ENCODE measurements at regions not wholly inside any gene's neighbourhood (a gene's known extent, or its start where the extent isn't known, plus 50 kb on each side); places are given as distances from the start of the nearest gene placed in this dataset.
"Not testable (repeated sequence)": the region's sequence is repeated elsewhere in the genome, so short reads cannot be mapped to it uniquely, and the experiment has no call there.

DNA sequence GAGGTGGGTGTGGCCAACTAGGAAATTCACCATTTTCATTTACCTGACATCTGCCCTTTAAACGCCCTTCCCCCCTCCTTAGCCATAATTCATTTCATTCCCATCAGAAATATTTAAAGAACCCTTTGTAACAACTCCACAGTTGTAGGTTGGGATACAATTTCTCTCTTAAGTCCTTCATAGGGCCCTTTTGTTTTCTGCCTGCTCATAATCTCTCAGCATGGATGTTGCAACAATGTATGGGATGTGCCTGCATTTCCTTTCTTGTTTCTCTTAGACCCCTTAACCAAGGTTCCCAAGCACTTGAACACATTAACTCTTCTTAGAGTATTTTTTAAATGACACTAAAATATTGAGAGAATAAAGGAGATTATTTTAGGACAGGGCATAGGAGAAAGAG is 51.7 kb upstream of the MYO10 start:
- no peak for DNase-seq

DNA sequence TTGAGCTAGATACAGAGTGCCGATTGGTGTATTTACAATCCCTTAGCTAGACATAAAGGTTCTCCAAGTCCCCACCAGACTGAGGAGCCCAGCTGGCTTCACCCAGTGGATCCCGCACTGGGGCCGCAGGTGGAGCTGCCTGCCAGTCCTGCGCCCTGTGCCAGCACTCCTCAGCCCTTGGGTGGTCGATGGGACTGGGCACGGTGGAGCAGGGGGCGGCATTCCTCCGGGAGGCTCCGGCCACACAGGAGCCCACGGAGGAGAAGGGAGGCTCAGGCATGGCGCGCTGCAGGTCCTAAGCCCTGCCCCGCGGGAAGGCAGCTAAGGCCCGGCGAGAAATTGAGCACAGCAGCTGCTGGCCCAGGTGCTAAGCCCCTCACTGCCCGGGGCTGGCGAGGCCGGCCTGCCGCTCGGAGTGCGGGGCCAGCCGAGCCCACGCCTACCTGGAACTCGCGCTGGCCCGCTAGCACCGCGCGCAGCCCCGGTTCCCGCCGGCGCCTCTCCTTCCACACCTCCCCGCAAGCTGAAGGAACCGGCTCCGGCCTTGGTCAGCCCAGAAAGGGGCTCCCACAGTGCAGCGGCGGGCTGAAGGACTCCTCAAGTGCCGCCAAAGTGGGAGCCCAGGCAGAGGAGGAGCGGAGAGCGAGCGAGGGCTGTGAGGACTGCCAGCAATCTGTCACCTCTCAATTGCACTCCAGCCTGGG is 54.9 kb upstream of the MYO10 start:
- not testable (repeated sequence) for DNase-seq

DNA sequence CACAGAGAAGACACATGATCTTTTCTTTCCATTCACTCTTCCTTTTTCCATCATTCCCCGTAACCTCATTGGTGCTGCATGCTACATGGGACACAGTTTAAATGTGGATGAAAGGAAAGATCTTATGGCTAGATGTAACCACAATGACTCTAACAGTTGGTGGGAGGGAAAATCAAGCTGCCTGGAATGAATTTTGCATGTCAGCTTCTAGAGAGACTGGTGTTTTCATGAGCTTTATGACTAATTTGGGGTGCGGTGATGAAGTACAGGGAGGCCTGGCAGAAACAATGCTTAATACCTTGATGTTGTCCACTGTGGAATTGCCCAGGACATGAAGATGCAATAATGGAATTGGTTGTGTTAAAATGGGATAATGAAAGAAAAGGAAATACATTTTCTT is 55.9 kb upstream of the MYO10 start:
- no peak for DNase-seq

DNA sequence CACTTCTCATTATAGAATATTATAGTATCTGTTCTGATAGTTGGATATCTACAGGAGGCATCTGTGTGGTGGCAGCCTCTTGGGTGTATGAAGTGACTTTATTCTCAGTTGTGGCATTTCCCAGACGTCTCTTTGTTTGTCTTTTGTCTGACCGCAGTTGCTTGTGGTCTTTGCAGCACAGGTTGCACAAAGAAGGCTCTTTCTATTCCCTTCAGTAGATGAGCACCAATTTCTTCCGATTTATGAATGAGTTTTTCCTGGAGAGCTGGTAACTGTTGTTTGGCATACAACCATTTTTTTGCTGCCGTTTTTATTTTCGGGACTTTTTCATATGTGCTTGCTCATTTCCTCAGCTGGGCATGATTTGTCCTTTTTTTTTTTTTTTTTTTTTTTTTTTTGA is 56.4 kb upstream of the MYO10 start:
- DNase-seq: no peak

DNA sequence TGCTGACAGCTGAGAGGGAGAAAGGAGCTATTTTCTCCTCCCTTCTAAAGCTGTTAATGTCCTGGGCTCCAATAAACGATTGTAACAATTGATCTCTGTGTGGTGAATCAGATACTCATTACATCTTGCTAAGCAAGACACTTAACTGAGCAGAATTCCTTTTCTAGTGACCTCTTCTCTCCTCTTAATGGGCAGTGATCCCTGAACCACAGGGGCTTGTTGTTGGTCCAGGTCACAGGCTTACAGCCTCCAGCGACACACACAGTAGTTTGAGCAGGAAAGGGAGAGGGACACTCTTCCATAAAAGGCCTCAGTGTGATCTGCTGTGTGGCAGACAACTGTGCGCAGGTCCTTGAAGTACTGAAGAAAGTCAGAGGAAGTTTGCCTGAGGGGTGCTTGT is 58.5 kb upstream of the MYO10 start:
- no peak for DNase-seq

DNA sequence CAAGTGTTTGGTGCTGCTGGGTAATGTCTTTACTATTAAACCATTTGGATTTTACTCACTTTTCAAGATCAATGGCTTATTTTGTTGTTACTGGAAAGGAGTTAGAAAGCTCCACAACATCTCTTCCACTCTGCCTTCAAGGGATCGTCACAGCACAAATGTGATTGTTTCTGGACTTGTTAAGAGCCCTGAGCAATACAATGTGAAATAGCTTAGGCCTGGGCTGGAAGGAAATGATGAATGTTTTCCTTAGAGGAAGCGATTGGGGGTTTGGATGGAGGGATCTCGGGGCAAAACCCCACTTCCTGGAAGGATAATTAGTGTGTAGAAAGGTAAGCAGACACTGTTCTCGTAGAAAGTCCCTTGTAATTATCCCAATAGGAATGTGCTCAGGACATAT is 59.3 kb upstream of the MYO10 start:
- DNase-seq: no peak

DNA sequence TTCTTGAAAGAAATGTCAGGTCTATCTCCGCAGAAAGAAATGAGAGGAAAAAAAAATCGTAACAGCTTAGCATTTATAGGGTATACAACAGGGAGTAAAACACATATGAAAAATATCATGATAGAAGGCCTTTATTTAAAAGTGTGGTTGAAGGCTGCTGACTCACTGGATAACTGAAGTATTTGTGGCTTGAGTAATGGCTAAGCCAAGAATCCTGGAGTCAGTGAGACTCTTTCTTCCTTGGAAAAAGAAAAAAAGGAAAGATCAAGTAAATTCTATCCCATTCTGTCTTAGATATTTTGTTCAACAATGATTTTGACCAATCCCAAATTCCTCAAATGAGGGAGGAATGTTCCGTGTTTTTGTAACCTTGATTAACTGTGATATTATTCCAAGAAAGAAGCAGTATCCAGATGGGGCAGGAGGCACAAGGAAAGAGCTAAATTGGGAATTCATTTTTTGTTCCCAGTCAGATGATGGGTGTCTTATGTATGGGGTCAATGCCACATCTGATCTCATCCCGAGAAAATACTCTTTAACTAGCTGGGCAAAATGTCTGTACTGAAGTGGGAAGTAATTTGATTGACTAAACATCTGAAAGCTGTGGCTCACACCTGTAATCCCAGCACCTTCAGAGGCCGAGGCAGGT is 64.3 kb upstream of the MYO10 start:
- peak; percentile 76 to 92 for DNase-seq

DNA sequence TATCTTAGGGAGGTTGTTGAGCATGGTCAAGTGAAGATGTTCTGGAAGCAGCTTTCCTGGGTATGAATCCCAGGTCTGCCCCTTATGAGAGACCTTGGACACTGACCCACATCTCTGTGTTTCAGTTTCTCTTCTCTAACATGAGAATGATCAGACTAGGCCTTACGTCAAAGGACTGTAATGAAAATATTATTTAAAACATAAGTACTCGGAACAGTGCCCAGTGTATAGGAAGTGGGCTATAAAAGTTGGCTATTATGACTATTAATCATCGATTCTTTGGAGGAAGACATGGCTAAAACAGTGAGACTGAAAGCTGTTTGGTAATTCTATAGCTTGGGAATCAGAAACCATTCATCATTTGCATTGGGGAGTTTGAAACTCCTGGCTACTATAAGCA is 65.3 kb upstream of the MYO10 start:
- DNase-seq: no peak

DNA sequence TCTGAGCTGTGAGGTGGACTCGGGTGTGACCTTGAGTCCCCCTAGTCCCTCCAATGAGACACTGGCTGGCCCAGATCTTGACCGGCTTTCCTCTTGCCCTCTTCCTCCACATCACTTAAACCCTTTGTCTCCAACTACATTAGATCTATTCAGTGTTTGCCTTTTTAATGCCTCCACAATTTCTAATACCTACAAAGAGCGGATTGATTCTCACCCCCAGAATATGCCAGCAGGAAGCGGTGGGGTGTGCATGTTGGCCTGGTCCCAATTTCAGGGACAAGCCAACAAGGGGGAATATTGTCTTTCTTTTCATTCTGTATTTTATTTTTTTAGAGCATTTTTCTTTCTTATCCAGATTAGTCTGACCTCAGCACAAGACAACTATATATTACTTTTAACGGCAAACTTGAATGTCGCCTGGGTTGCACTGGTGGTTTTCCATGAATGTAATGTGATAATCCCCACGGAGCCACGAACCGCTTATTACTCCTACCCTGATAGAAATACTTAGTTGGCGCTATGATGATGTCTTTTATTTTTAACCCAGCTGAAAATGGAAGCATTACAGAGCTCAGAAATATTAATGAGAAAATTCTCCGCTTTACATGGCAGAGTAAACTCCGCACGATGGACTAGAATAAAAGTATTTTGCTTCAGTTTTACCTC is 68.5 kb upstream of the MYO10 start:
- DNase-seq: no peak

DNA sequence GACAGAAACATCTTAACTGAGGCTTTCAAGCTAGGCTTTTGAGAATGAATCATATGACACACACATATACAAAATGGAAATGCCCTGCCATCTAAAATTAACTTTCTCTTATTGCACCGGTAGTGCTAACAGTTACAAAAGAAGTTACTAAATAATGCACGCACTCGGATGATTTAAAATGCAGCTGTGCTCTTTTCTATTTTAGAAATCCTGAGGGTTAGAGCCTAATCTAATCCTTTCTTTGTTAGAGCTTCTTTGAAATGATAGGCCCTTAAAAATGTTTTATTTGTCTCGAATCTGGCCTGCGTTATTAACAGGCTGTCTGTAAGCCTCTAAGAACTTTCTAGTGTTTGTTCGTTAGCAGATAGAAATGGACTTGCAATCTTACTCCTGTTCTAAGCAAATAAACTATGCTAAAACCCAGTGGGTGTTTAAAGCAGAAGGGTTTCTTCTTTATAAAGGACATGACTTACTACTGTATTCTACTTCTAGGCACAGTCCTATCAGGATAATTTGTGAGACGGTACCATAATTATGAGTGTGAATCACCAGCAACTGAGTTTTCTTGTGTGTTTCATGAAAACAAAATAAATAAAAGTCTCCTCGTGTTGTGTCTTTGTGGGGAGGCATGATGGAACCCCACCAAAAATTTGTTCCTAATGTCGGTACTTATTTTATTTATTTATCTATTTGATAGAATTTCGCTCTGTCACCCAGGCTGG is 69.2 kb upstream of the MYO10 start:
- no peak for DNase-seq

DNA sequence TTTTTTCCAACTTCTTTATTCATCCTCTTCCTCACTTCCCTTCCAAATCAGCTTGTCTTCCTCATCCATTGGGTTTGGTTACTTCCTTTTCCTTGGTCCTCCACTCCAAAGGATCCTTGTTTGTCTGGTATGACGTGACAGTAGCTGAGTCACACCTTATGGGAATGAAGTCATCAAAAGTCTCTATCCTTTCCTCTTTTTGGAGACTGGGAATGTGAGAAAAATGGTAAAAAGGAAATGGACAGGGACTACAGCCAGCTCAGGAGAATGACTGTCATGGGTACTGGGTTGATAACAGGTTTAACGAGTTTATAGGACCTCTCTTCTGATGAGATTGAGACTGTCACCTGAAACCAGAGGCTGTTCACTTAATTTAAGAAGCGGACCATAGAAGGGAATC is 76.2 kb upstream of the MYO10 start:
- peak in 1 of 2 experiments; percentile 18 for DNase-seq

DNA sequence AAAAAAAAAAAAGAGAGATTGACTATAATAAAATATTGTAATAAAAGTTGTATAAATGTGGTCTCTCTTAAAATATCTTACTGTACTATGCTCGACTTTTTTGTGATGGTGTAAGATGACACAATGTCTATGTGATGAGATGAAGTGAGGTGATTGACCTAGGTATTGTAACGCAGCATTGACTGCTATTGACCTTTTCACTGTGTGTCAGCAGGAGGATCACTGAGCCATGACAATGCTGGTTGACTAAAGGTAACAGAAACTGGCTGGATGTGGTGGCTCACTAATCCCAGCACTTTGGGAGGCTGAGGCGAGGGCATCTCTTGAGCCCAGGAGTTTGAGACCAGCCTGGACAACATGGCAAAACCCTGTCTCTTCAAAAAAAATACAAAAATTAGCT is 78.6 kb upstream of the MYO10 start:
- DNase-seq: no peak

DNA sequence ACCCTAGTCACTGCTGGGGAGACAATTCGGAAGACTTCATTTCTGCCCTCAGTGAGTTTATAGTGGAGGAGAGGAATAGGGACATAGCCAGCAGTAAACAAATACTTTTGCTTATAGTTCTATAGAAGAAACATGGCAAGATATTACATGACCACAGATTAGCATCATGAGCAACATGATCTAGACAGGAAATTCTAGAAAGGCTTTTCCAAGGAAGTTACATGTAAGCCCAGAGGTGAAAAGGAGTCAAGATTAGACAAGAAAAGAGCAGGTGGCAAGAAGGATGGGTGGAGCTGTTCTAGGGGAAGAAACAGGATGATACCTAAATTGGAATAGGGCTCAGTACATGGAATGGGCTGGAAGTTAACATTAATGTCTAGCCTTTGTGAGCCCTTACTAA is 82.8 kb upstream of the MYO10 start:
- DNase-seq: no peak

DNA sequence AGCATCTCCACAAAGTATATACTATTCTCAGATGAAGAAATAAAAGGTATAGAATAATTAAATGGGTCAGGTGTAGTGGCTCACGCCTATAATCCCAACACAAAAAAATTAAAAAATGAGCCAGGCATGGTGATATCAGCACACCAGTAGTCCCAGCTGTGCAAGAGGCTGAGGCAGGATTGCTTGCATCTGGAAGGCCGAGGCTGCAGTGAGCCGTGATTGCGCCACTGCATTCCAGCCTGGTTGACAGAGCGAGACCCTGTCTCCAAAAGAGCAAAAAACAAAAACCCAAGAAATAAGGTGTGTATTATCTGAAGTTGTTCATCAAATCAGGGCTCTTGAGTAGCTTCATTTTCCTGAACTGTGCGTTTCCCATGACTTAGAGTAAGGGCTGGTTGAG is 83.2 kb upstream of the MYO10 start:
- DNase-seq: no peak

DNA sequence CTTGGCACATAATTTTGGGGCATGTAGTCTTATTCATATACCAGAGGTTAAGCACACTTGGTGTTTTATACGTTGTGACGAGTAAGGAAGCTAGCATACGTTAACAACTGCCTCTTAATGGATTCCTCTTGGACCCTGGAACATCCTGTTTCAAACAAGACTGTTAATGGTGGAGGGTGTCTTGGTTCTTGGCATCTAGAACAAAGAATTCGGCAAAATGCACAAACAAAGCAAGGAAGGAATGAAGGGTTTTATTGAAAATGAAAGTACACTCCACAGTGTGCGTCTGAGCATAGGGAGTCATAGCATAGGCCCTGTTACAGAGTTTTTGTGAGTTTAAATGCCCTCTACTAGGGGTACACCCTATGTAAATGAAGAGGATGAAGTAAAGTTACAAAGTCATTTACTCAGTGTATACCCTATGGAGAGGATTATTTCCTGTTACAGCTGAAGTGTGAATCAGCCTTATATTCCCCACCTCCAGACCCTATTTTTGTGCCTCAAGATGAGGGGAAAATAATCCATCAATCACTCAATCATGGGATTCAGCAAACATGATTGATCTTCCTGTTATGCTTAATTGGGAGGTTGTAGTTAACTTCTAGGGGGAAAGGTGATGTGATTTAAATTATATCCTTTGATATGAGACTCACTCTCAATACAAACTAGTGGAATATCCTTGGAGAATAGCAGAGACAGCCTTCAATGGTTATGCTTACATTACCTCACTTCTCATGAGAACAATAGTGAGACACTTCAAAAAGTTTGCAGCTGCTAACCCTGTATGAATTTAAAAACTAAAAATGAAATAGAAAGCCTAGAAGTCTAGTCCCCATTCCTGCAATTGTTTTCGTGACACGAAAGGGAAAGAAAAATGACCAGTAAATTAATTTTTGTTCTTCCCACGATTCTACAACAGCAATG is 84.9 kb upstream of the MYO10 start:
- DNase-seq: no peak

DNA sequence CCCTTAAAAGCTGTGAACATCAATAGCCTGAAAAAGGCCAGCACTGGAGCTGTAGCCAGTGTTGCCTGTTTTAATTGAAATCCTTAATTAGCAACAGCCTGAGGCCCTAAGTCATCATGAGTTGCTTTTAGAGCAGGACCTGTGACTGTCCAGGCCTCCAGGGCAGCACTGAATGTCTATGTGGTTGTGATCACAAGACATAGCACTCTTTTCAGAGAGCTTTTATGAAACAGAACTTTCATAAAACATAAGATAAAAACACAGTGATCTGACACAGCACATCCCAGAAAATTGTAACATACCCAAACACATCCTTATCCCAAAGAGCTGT is 85.5 kb upstream of the MYO10 start:
- DNase-seq: no peak

DNA sequence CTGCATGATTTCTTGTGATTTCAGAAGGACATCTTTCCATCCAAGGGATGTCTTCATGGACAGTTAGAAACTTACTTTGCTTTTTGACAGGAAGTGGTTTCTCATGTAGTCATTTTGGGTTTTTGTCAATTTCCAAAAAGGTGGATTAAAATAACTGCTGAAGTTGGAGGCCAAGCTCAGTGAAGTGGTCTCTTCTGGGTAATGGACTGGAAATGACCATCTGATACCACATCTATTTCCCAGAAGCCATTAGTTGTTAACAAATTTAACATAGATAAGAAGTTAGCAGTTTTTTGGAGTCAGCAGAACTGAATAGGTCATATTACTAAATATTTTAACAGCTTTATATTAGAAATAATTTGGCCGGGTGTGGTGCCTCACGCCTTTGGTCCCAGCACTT is 86.2 kb upstream of the MYO10 start:
- DNase-seq: no peak

DNA sequence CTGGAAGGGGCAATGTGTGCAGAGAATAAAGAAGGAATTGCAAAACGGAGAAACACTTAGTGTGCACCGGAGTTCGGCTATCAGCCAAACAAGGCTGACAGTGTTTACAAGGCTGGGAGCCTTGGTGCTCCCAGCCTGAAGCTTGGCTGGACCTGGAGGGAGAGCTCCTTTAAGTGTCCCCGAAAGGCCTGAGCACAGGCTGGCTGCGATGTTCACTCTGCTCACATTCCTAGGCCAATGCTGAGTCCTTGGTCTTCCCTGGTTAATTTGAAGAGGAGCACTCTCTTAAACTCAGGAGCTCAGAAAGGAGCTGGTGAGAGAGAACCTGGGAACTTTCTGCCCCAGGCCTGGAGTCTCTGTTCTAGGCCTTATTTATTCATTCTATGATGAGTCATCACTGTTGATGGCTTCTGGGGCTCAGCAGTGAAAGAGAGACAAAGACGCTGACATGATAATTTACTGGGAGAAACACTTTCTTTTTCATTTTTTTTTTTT is 88.6 kb upstream of the MYO10 start:
- DNase-seq: no peak

DNA sequence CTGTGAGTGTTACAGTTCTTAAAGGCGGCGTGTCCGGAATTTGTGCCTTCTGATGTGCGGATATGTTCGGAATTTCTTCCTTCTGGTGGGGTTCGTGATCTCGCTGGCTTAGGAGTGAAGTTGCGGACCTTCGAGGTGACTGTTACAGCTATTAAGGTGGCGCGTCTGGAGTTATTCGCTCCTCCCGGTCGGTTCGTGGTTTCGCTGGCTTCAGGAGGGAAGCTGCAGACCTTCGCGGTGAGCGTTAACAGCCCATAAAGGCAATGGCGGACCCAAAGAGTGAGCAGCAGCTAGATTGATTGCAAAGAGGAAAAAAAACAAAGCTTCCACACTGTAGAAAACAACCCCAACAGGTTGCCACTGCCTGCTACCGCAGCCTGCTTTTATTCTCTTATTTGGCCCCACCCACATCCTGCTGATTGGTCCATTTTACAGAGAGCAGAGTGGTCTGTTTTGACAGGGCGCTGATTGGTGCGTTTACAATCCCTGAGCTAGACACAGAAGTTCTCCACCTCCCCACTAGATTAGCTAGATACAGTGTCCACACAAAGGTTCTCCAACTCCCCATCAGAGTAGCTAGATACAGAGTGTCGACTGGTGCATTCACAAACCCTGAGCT is 95.7 kb upstream of the MYO10 start:
- not testable (repeated sequence) for DNase-seq

DNA sequence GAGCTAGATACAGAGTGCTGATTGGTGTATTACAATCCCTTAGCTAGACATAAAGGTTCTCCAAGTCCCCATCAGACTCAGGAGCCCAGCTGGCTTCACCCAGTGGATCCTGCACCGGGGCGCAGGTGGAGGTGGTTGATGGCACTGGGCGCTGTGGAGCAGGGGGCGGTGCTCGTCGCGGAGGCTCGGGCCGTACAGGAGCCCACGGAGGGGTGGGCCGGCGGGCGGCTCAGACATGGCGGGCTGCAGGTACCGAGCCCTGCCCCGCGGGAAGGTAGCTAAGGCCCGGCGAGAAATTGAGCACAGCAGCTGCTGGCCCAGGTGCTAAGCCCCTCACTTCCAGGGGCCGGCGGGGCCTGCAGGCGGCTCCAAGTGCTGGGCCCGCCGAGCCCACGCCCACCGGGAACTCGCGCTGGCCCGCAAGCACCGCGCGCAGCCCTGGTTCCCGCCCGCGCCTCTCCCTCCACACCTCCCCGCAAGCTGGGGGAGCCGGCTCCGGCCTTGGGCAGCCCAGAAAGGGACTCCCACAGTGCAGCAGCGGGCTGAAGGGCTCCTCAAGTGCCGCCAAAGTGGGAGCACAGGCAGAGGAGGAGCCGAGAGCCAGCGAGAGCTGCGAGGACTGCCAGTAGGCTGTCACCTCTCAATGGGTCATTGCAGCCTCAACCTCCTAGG is 96.4 kb upstream of the MYO10 start:
- not testable (repeated sequence) for DNase-seq

DNA sequence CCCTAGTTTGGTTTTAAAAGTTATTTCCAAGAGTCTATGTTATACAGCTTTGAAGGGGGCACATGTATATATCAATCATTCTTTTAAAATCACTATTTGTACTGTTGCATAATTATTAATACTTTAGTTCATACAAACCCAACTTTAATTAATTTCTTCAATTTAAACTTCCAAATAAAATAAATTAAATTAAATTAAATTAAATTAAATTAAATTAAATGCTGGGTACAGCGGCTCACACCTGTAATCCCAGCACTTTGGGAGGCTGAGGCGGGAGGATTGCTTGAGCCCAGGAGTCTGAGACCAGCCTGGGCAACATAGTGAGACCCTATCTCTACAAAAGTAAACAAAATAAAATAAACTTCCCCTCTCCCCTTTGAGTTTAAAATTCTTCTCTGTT is 98.9 kb upstream of the MYO10 start:
- not testable (repeated sequence) for DNase-seq

DNA sequence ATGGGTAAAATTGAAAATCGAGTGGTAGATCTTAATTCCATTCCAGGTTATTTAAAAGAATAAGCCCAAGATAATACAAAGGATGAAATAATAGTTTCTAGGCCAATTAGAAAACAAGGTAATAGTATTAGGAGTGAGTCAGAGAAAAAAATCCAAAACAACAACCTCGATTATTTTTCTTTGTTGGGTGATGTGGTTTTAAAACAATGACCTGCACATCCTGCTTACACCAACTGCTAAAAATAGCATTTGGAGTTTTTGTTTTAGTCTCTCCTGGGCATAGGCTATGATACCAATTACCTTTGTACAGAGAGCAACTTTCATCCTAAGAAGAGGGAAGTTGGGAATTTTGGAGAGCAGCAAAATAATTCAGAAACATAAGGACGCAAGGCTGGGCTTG is 101.7 kb upstream of the MYO10 start:
- DNase-seq: no peak

All from SW 1271 (cell line).